Posterior cingulate gyrus (tissue), 11 donors: ENCODE measurements at regions not wholly inside any gene's neighbourhood (a gene's known extent, or its start where the extent isn't known, plus 50 kb on each side); places are given as distances from the start of the nearest gene placed in this dataset.

ENCODE experiments used
- DNase-seq, 10 donors: peaks; one replicate each; pipeline versions ENCODE4 v3.0.0 to v3.0.0-alpha.2; 2020 to 2021; ENCODE audit warnings: mixed read lengths in 3 of 10
- intact Hi-C: fragments of 100-400 bp; cut with DNase I; formaldehyde crosslinking; loops from one replicate; pipeline ENCODE4 v1.15.1; 2023

- intact Hi-C loops = no loop called here
- no peak for DNase-seq
Observed at GRCh38 chr11:91698845-91699244, 525.8 kb upstream of the FAT3 start.

- intact Hi-C loops = no loop called here
- no peak for DNase-seq
Observed at GRCh38 chr11:91694331-91694730, 530.3 kb upstream of the FAT3 start.

GRCh38 chr11:91691872-91692271, 532.7 kb upstream of the FAT3 start:
- DNase-seq = no peak
- intact Hi-C loops = no loop called here

- no peak for DNase-seq
- intact Hi-C loops = no loop called here
Observed at GRCh38 chr11:91688672-91689071, 535.9 kb upstream of the FAT3 start.

- intact Hi-C loops = no loop called here
- no peak for DNase-seq
Observed at GRCh38 chr11:91686700-91687099, 537.9 kb upstream of the FAT3 start.

GRCh38 chr11:91686281-91686680, 538.3 kb upstream of the FAT3 start:
- no peak for DNase-seq

GRCh38 chr11:91673705-91674104, 550.9 kb upstream of the FAT3 start:
- intact Hi-C loops = no loop called here
- no peak for DNase-seq

More at GRCh38 chr11:91686281-91686680, 538.3 kb upstream of the FAT3 start:
- intact Hi-C loops = no loop called here

GRCh38 chr11:91664521-91664920, 560.1 kb upstream of the FAT3 start:
- intact Hi-C loops = no loop called here

GRCh38 chr11:91660036-91660435, 564.6 kb upstream of the FAT3 start:
- DNase-seq = no peak
- intact Hi-C loops = no loop called here

More at GRCh38 chr11:91664521-91664920, 560.1 kb upstream of the FAT3 start:
- no peak for DNase-seq

- intact Hi-C loops = no loop called here
- no peak for DNase-seq
Observed at GRCh38 chr11:91654686-91655085, 569.9 kb upstream of the FAT3 start.

GRCh38 chr11:91653079-91653754, 571.4 kb upstream of the FAT3 start:
- intact Hi-C loops = no loop called here
- no peak for DNase-seq

- intact Hi-C loops = no loop called here
- DNase-seq = no peak
Observed at GRCh38 chr11:91650802-91651201, 573.8 kb upstream of the FAT3 start.

- intact Hi-C loops = no loop called here
- DNase-seq = no peak
Observed at GRCh38 chr11:91641153-91641552, 583.5 kb upstream of the FAT3 start.

GRCh38 chr11:91639359-91639758, 585.3 kb upstream of the FAT3 start:
- no peak for DNase-seq

GRCh38 chr11:91630916-91631673, 593.5 kb upstream of the FAT3 start:
- intact Hi-C loops = no loop called here
- DNase-seq = no peak

More at GRCh38 chr11:91639359-91639758, 585.3 kb upstream of the FAT3 start:
- intact Hi-C loops = no loop called here

- intact Hi-C loops = no loop called here
- no peak for DNase-seq
Observed at GRCh38 chr11:91625495-91625894, 599.1 kb upstream of the FAT3 start.

- intact Hi-C loops = no loop called here
- DNase-seq = no peak
Observed at GRCh38 chr11:91624021-91624420, 600.6 kb upstream of the FAT3 start.

GRCh38 chr11:91608677-91609076, 615.9 kb upstream of the FAT3 start:
- intact Hi-C loops = no loop called here
- no peak for DNase-seq

GRCh38 chr11:91596111-91596510, 628.5 kb upstream of the FAT3 start:
- no peak for DNase-seq
- intact Hi-C loops = no loop called here

GRCh38 chr11:91591021-91591420, 633.6 kb upstream of the FAT3 start:
- DNase-seq = no peak
- intact Hi-C loops = no loop called here

GRCh38 chr11:91587131-91587530, 637.5 kb upstream of the FAT3 start:
- intact Hi-C loops = no loop called here
- DNase-seq = no peak
